ENCODE measurements at regions not wholly inside any gene's neighbourhood (a gene's known extent, or its start where the extent isn't known, plus 50 kb on each side); places are given as distances from the start of the nearest gene placed in this dataset.

DNA sequence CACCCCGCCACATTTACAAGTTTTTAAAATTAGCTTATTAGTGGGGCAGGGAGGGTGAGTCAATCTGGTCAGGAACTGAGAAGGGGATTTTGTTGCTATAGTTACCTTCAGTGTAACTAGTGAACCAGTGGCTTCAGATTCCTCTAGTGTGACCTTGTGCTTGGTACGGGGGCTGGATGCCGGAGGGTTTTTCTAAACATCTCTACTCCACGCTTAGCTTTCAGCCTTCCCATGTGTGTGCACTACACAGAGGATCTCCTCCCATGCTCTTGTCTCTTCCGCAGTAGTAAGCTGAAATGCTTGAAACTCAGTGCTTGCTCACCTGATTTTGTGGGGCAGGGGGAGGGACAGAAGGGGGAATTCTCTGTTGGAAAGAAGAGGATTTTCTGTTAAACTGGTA is 67.9 kb upstream of the AKAP13 start:
- no peak for DNase-seq

DNA sequence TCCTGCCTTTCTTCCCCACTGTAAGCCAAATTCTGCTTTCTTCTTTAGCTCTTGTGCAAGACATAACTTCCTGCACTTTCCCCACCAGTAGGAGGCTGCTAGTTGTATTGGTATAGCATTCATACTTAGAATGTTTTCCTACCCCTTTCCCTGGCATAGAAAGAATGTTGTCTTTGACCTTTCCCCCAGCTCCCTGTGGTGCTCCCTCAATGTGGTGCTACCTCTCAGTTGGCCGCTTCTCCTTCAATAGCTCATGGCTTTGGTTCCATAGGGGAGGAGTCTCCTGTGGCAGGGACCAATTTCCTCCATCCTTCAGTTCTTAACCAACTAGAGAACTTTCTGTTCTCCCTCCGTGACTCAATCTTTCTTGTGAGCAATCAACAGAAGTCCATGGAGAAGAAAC is 67.5 kb upstream of the AKAP13 start:
- DNase-seq = no peak

DNA sequence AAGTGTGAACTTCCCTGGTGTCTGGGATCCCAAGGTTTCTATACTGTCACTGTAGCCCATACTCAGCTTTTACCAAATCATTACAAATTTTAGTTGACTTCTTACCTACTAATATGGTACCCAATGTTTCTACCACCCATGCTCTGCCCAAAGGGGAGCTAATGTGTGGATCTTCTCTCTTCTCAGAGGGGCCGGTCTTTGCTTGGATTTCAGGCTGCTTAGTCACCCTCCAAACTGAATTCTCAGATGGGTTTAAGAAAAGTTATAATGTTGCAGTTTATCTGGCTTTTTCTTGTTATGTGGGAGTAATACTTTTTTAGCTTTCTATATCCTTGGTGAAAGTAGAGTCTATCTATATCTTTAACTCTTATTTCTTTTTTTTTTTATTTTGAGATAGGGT is 67.1 kb upstream of the AKAP13 start:
- no peak for DNase-seq

DNA sequence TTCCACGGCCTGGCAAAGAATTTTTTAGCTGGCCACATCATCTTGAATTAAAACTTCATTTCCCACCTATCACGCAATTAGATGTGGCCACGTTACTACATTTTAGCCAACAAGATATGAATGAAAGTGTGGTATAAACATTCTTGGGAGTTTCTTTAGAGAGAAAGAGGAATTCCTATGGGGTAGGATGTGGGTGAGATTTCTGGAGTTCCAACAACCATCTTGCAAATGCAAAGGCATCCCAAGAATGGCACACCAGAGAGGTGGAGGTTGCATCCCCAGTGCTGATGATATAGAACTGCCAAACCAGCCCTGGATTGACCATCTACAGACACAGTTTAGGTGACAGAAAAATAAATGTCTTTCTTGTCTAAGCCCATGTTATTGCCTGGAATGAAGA is 66.3 kb upstream of the AKAP13 start:
- DNase-seq = no peak

DNA sequence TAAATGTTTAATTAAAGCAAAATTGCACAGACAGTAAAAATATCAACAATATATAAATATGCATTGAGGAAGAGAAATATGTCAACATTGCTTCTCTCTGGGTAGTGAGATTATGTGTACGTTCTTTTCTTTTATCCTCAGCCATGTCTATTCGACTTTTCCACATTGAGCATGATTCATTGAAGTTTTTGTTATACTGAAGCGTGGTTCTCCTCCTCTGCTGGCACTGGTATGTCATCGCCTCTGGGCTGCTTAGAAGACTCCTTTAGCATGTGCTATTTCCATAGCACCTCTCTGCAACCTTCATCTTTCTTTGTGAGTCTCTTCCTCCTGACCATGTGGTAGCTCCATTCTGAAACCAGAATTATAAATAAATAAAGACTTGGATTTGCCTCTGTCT is 65.8 kb upstream of the AKAP13 start:
- no peak for DNase-seq

DNA sequence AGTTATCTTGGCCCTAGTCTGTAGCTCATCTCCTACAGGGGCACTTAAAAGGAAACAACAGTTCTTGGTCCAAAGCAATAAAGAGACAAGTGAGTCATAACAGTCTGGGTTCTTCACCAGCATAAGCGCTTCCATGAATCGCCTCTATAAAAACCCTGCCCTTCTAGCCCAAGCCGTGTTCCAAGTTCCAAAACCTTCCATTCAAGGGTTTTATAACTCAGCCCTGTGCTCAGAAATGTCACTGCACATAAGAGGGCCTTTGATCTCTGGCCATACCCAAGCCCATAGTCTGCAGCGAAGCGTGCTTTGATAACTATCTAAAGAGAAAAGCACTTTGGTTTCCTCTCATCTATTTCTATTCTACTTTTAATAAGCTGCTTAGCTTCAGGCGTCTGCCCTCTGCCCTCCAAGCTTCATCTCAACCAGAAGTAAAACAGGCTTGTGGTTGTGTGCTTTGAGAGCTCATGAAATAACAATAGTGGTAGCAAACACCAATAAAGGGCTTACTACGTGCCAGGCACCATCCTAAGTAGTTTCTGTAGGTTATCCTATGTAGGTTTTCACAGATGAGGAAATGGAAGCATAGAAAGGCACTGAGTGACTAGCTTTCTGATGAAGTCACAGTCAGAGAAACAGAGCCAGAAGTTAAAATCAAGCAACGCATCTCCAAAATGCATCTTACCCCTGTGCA is 64.0 kb upstream of the AKAP13 start:
- no peak for DNase-seq

DNA sequence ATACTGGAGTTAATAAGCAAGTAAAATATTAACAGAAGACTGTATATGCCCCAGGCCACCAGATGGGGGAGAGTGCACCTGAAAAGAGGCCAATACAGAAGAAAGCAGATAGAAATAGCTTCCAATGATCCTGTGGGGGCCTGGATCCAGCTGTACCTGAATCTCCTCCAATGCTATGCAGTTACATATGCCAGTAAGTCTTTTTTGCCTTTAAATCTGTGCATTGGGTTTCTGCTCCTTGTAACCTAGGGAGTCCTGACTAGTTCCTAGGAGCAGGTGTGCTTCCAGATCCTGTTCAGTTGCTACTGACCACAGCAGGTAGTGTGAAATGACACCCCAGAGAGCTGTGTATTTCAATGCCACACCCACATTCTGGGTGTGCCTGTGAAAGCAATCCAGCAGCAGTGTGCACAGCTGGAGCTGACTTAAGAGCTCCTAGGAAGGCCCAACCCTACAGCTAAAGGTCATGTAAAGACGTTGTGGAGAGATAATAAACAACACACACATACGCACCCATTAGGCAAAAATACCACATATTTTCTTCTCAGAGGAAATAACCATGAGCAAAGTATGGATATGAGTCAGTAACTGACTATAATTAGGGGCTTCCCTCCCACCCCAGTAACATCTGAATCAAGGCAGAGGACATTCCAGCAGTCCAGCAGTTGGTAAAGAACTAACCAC is 62.2 kb upstream of the AKAP13 start:
- DNase-seq = no peak

DNA sequence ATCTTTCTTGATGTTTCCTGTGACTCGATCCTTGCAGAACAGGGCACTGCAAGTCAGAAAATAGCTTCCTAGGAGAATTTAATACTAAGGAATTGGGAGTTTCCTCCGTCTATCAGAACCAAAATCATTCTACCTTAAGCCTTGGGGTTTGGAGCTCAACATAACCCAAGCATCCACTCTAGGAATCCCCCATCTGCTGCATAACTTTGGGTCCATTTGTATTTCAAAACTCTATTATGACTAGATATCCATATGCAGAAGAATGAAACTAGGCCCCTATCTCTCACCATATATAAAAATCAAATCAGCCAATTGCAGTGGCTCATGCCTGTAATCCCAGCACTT is 61.7 kb upstream of the AKAP13 start:
- no peak for DNase-seq

DNA sequence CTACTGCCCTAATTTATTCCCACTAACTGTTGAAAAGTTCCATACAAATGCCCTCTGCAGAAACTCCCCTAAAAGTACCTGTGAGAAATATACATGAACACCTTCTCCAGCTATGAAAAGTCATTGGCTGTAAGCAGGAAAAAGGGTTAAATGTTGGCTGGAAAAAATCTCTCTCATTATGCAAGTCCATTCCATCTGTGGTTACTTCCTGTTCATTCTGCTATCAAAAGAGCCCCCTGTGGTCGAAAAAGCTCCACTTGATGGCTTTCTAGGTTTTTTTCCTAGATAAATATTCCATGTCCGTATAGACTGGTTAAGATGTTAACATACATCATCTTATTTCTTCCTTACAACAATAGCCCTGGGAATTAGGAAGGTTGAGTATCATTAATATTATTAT is 56.2 kb upstream of the AKAP13 start:
- no peak for DNase-seq

DNA sequence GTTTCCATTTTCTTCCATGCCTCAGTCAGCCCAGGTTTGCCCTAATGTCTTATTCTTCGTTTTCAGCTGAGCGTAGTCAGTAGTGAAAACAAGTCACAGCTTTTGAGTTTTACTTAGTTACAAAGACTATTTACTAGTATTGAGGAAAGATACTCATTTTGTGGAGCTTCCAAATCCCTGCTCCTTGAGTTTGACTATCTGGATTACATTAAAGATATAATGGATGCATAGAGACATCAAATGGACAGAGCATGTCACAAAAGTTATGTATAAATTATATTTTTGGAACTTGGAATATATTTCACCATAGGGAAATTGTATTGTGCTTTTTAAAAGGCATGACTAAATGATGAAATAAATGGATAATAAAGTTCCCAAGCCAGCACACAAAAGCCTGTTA is 54.6 kb upstream of the AKAP13 start:
- DNase-seq = no peak

DNA sequence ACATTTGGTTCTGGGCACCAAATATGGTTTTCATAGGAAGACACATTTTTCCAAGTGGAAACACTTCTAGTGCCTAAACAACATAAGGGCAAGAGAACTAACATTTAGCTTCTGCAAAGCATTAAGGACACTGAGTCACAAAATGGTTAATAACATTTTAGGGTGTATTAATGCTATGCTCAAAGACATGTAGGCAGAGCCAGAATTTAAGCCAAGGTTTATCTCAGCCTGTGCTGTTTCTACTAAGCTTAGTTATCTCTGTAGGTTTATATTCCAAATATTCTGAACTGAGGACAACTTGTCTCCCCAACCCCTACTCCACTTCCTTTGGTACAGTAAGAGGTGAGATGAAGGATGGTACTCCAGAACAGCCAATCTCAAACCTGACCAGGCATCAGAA is 54.1 kb upstream of the AKAP13 start:
- no peak for DNase-seq

DNA sequence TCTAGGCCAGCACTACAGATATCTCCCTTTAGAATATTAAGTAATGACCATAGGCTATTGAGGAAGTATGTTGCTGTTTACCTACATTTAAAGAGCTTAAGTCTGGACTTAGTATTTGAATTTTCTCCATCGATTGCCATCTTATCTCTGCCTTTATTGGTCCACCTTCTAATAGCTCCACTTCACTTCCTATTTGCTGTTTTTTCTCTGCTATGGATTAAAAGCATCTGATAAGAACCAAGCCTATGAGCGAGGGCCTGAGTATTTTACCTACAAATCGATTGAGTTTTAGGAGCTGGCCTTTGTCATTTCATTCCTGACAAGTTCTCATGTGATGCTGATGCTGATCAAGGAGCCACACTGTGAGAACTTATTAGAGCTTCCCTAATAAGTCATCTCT is 52.6 kb upstream of the AKAP13 start:
- no peak for DNase-seq

DNA sequence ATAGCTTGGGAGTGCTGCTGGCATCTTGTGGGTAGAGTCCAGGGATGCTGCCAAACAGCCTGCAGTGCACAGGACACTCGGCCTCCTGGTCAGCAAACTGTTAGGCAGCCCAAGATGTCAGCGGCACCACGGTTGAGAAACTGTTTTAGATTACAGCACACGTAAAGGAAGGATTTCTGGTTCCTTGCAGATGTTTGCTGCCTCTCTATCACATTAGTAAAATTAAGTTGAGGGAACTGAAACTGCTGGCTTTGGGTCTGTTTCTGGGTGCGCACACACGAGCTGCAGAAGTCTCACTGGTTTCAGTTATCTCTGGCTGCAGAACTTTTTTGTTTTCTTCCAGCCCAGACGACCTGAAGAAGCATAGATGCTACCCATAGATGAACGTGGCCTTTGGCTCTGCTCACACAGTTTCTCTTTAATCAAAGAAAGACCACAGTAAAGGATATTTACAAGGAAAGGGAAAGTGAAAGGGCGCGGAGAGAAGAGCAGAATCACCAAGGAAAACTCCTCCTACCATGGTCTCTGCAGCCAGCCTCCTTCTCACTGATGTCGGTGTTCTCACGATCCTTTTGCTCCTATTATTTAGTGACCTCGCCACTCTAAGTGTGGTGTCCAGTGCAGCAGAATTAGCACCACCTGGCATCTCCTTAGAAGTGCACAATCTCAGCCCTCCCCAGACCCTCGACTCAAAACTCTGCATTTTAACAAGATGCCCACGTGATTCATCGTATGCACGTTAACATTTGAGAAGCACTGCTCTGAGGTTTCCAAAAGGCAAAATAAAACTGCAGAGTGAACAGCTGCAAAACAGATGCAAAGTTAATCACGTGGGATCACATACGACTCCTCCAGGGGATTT is 50.6 kb upstream of the AKAP13 start:
- no peak for DNase-seq

All from activated CD8-positive, alpha-beta memory T cell treated with anti-CD3 and anti-CD28 coated beads, Interleukin-2, amount 50 U/mL, for 48 hours (primary cell).